ENCODE measurements at regions not wholly inside any gene's neighbourhood (a gene's known extent, or its start where the extent isn't known, plus 50 kb on each side); places are given as distances from the start of the nearest gene placed in this dataset.

DNA sequence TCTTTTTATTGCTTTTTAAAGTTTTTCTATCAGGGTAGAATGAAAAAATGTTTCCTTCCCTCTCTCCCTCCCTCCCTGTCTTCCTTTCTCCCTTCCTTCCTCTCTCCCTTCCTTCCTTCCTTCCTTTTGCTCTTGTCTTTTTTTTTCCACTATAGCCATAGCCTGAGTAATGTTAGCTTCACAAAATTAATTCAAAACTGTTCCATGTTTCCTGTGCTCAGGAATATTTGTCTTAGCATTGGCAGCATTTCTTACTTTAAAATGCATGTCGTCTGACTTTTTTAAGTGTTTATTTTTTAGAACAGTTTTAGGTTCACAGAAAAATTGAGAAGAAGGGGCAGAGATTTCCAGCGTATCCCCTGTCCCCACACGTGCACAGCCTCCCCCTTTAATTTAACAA, 730.8 kb upstream of the CITED2 start:
- TF ChIP-seq, protein P1, sequence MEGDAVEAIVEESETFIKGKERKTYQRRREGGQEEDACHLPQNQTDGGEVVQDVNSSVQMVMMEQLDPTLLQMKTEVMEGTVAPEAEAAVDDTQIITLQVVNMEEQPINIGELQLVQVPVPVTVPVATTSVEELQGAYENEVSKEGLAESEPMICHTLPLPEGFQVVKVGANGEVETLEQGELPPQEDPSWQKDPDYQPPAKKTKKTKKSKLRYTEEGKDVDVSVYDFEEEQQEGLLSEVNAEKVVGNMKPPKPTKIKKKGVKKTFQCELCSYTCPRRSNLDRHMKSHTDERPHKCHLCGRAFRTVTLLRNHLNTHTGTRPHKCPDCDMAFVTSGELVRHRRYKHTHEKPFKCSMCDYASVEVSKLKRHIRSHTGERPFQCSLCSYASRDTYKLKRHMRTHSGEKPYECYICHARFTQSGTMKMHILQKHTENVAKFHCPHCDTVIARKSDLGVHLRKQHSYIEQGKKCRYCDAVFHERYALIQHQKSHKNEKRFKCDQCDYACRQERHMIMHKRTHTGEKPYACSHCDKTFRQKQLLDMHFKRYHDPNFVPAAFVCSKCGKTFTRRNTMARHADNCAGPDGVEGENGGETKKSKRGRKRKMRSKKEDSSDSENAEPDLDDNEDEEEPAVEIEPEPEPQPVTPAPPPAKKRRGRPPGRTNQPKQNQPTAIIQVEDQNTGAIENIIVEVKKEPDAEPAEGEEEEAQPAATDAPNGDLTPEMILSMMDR (IDR thresholded peaks at IDR 0.05) = no peak
- DNase-seq (no peak), ATAC-seq (no peak)
- Histone ChIP-seq H3K27ac (no peak overlapping the region), H3K9me3 (no peaks in the 10 kb centered on the region), H3K4me3 (no peak overlapping the region), H3K4me1 (no peaks in the 10 kb centered on the region), H3K27me3 (ENCODE audit: low read depth) (no peaks in the 10 kb centered on the region), H3K36me3 (no peaks in the 10 kb centered on the region)
- intact Hi-C loops (cut with DNase I) = no loop called here

DNA sequence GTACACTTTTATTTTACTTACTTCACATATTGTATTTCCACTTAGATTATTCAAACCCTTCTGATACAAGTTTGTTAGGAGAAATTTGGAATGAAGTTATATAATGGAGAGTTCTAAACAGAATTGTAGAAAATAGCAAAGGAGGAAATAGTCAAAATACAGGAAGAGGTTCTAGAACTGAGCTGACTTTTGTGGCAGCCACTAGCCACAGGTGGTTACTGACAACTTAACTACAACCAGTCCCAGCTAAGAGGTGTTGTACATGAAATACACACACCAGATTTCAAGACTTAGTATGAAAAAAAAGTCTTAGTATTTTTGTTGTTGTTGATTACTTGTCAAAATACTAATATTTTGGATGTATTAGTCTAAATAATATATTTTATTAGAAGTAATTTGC, 727.4 kb upstream of the CITED2 start:
- Histone ChIP-seq H3K27ac (no peak overlapping the region), H3K27me3 (ENCODE audit: low read depth) (no peaks in the 10 kb centered on the region), H3K9me3 (no peaks in the 10 kb centered on the region), H3K36me3 (no peaks in the 10 kb centered on the region), H3K4me1 (no peaks in the 10 kb centered on the region), H3K4me3 (no peak overlapping the region)
- TF ChIP-seq, protein P1 (IDR thresholded peaks at IDR 0.05) = no peak
- DNase-seq (no peak), ATAC-seq (no peak)
- intact Hi-C loops (cut with DNase I) = no loop called here

DNA sequence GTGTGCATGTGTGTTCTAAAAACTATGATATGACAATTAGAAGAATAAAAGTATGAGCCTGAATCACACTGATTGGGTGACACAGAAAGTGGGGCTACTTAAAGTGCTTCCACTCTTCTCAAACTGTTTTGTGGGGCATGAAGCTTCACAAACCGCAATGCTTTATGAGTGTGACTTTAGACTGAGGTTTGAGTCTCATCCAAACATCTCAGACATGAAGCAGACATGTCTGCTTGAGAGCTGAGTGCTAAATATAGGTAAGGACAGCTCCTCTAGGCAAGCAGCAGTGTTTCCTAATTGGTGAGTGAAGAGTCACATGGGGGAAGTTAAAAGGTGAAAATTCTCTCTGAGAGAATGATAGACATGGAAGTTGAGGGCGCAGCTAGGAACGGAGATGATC, 726.9 kb upstream of the CITED2 start:
- ATAC-seq (no peak), DNase-seq (no peak)
- intact Hi-C loops (cut with DNase I) = no loop called here
- Histone ChIP-seq H3K9me3 (no peaks in the 10 kb centered on the region), H3K36me3 (no peaks in the 10 kb centered on the region), H3K4me1 (no peaks in the 10 kb centered on the region), H3K4me3 (no peak overlapping the region), H3K27ac (no peak overlapping the region), H3K27me3 (ENCODE audit: low read depth) (no peaks in the 10 kb centered on the region)
- TF ChIP-seq, protein P1 (IDR thresholded peaks at IDR 0.05) = no peak

DNA sequence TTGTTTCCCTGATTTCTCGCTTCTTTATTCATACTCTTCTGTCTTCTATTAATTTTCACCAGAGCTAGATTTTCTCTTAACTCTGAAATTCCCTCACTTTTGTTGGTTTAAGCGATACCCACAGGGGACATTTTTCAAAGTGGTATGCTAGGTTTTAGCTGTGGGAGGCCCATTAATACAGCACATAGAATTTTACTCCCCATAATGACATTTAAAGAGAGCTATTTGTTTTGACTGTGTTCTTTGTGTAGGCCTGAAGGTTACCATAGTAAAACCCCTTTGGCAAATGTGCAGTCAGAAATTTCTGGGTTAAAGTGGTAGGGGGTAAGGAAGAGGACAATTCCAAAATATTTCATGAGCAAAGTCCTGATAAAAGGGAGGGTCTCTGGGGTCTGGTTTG, 721.1 kb upstream of the CITED2 start:
- H3K4me1 ChIP-seq = no peaks in the 10 kb centered on the region
- H3K27ac ChIP-seq = no peak overlapping the region
- H3K9me3 ChIP-seq = no peaks in the 10 kb centered on the region
- DNase-seq (no peak), ATAC-seq (no peak)
- H3K36me3 ChIP-seq = no peaks in the 10 kb centered on the region
- H3K27me3 ChIP-seq (ENCODE audit: low read depth) = no peaks in the 10 kb centered on the region
- TF ChIP-seq, protein P1 (IDR thresholded peaks at IDR 0.05) = no peak
- intact Hi-C loops (cut with DNase I) = no loop called here
- H3K4me3 ChIP-seq = no peak overlapping the region

DNA sequence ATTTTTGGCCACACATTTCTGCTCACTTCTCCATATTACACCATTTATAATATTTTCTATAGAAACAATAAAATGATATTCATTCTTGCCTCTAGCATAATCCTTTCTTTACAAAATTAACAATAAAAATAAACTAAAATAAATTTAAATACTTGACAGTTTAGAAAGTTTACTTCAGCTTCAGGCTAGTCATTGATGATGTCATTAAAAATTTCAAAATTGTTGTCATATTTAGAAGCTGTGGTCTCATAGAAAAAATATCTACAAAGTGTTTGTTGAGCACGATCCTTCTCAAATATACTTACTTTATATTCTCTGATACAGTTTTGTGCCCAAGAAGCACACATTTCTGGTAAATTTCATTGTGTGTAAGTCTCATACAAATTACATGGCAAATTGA, 717.4 kb upstream of the CITED2 start:
- no peaks in the 10 kb centered on the region for H3K36me3 ChIP-seq
- TF ChIP-seq, protein P1 (IDR thresholded peaks at IDR 0.05) = no peak
- H3K4me3 ChIP-seq = no peak overlapping the region
- no peak overlapping the region for H3K27ac ChIP-seq
- DNase-seq (no peak), ATAC-seq (no peak)
- intact Hi-C loops (cut with DNase I) = no loop called here
- no peaks in the 10 kb centered on the region for H3K9me3 ChIP-seq
- no peaks in the 10 kb centered on the region for H3K4me1 ChIP-seq
- H3K27me3 ChIP-seq (ENCODE audit: low read depth) = no peaks in the 10 kb centered on the region

DNA sequence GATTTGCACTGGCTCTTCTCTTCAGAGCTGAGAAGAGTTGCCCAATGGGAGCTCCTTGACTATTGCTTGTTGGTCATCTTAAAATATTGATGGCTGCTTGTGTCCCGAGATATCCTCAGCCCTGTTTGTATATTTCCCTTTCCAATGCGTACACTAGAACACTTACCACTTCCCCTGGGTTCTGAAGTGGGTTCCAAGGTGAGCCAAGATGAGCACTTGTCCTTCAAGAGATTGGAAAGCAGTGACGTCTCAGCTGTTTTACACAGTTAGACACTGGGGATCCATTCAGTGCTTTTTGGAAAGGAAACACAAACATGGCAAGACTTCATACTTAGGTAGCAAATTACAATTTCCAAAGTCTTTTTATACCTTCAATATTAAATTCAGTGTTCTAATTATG, 716.4 kb upstream of the CITED2 start:
- Histone ChIP-seq H3K27ac (no peak overlapping the region), H3K9me3 (no peaks in the 10 kb centered on the region), H3K4me3 (no peak overlapping the region), H3K36me3 (no peaks in the 10 kb centered on the region), H3K27me3 (ENCODE audit: low read depth) (no peaks in the 10 kb centered on the region), H3K4me1 (no peaks in the 10 kb centered on the region)
- DNase-seq (no peak), ATAC-seq (no peak)
- intact Hi-C loops (cut with DNase I) = no loop called here
- TF ChIP-seq, protein P1 (IDR thresholded peaks at IDR 0.05) = no peak

Data from lower lobe of right lung (tissue), 2 donors.